ENCODE measurements at regions not wholly inside any gene's neighbourhood (a gene's known extent, or its start where the extent isn't known, plus 50 kb on each side); places are given as distances from the start of the nearest gene placed in this dataset.

GRCh38 chr6:1035401-1035800, 276.5 kb upstream of the FOXQ1 start:
- Histone ChIP-seq H3K4me3 (no peak overlapping the region), H3K9me3 (no peaks in the 10 kb centered on the region), H3K4me1 (no peaks in the 10 kb centered on the region), H3K27ac (no peak overlapping the region), H3K27me3 (no peaks in the 10 kb centered on the region), H3K36me3 (no peaks in the 10 kb centered on the region)
- DNase-seq (no peak), ATAC-seq (no peak)
- intact Hi-C loops (cut with DNase I), result no loop called here
- WGBS (ENCODE audit: insufficient coverage, low coverage, low lambda C conversion rate, missing lambda C conversion rate), result 71% methylated on average over 11 of the region's 11 CpGs
- TF ChIP-seq CTCF (IDR thresholded peaks at IDR 0.05) (no peak), POLR2A (IDR thresholded peaks at IDR 0.05) (no peak)

- no peak overlapping the region for H3K27ac ChIP-seq
- DNase-seq, result no peak
- H3K27me3 ChIP-seq, result no peaks in the 10 kb centered on the region
- no peaks in the 10 kb centered on the region for H3K36me3 ChIP-seq
- intact Hi-C loops (cut with DNase I), result no loop called here
- TF ChIP-seq POLR2A (IDR thresholded peaks at IDR 0.05) (no peak), CTCF (IDR thresholded peaks at IDR 0.05) (no peak)
- no peaks in the 10 kb centered on the region for H3K4me1 ChIP-seq
- no peak for ATAC-seq
- 53% methylated on average over 2 of the region's 2 CpGs for WGBS (ENCODE audit: insufficient coverage, low coverage, low lambda C conversion rate, missing lambda C conversion rate)
- H3K4me3 ChIP-seq, result no peak overlapping the region
- H3K9me3 ChIP-seq, result no peaks in the 10 kb centered on the region
Observed at GRCh38 chr6:1031720-1032119, 280.2 kb upstream of the FOXQ1 start.

GRCh38 chr6:1029141-1029540, 282.8 kb upstream of the FOXQ1 start:
- ATAC-seq, result no peak
- Histone ChIP-seq H3K4me3 (no peak overlapping the region), H3K9me3 (no peaks in the 10 kb centered on the region), H3K36me3 (no peaks in the 10 kb centered on the region), H3K4me1 (no peaks in the 10 kb centered on the region), H3K27me3 (no peaks in the 10 kb centered on the region), H3K27ac (no peak overlapping the region)
- no peak for DNase-seq
- no peak for TF ChIP-seq CTCF (IDR thresholded peaks at IDR 0.05)
- TF ChIP-seq POLR2A (IDR thresholded peaks at IDR 0.05), result no peak
- WGBS (ENCODE audit: insufficient coverage, low coverage, low lambda C conversion rate, missing lambda C conversion rate), result 57% methylated on average over 1 of the region's 5 CpGs
- intact Hi-C loops (cut with DNase I), result no loop called here

GRCh38 chr6:1028723-1029122, 283.2 kb upstream of the FOXQ1 start:
- ATAC-seq, result no peak
- 61% methylated on average over 4 of the region's 8 CpGs for WGBS (ENCODE audit: insufficient coverage, low coverage, low lambda C conversion rate, missing lambda C conversion rate)
- Histone ChIP-seq H3K4me1 (no peaks in the 10 kb centered on the region), H3K27me3 (no peaks in the 10 kb centered on the region), H3K36me3 (no peaks in the 10 kb centered on the region), H3K9me3 (no peaks in the 10 kb centered on the region), H3K27ac (no peak overlapping the region), H3K4me3 (no peak overlapping the region)
- intact Hi-C loops (cut with DNase I), result no loop called here
- DNase-seq, result no peak
- TF ChIP-seq CTCF (IDR thresholded peaks at IDR 0.05) (no peak), POLR2A (IDR thresholded peaks at IDR 0.05) (no peak)
